ENCODE measurements at regions not wholly inside any gene's neighbourhood (a gene's known extent, or its start where the extent isn't known, plus 50 kb on each side); places are given as distances from the start of the nearest gene placed in this dataset.
"Not testable (repeated sequence)": the region's sequence is repeated elsewhere in the genome, so short reads cannot be mapped to it uniquely, and the experiment has no call there.

DNA sequence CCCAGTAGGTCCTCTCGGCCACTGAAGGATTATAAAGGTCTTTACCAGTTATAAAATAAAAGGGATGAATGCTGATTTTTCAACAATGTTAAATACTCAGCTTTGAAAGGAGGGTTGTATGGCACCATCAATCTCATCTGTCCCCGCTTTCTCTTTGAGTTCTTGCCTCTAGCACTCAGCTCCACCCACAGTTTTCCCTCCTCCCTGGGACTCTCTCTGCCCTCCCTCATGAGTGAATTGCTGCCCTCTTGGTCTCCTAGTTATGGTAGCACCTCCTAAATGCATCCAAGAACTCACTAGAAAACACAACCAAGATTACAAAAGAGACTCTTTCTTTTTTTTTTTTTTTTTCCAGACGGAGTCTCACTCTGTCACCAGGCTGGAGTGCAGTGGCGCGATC, 91.0 kb downstream of the TEX35 start:
- WGBS (ENCODE audit: insufficient coverage): 88% methylated on average over 1 of the region's 5 CpGs
- Histone ChIP-seq H3K27ac (ENCODE audit: low read length) (no peak overlapping the region), H3K4me1 (ENCODE audit: control insufficient read depth, insufficient read depth, low read length) (peaks cover 17% of the 10 kb centered on the region), H3K36me3 (ENCODE audit: control insufficient read depth, insufficient read depth, low read length) (no peaks in the 10 kb centered on the region), H3K27me3 (ENCODE audit: control insufficient read depth, insufficient read depth, low read length) (no peaks in the 10 kb centered on the region), H3K4me3 (ENCODE audit: low read length) (no peak overlapping the region), H3K9me3 (replicated peaks; ENCODE audit: control insufficient read depth, low read depth, low read length) (no peaks in the 10 kb centered on the region)
- no peak for DNase-seq

DNA sequence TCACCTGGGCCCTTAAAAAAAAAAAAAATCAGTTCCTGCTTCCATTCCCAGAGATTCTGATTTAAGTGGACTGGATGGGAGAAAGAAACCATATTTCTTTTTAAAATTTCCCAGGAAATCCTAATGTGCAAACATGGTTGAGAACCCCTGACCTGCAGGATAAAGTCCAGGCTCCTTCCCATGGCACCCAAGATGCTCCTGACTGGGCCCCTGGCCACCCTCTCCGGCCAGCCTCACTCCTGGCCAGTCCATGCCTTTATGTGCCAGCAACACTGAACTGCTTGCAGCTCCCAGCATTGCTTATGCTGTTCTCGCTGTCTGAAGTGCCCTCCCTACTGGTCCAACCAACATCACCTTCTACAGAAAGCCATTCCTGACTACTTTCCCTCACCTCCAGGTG, 93.9 kb downstream of the TEX35 start:
- Histone ChIP-seq H3K27ac (ENCODE audit: low read length) (peak overlapping the region; percentile 87), H3K4me1 (ENCODE audit: control insufficient read depth, insufficient read depth, low read length) (peaks cover 17% of the 10 kb centered on the region), H3K36me3 (ENCODE audit: control insufficient read depth, insufficient read depth, low read length) (no peaks in the 10 kb centered on the region), H3K27me3 (ENCODE audit: control insufficient read depth, insufficient read depth, low read length) (no peaks in the 10 kb centered on the region), H3K4me3 (ENCODE audit: low read length) (no peak overlapping the region), H3K9me3 (replicated peaks; ENCODE audit: control insufficient read depth, low read depth, low read length) (no peaks in the 10 kb centered on the region)
- WGBS (ENCODE audit: insufficient coverage): 84% methylated on average over 2 of the region's 2 CpGs
- no peak for DNase-seq

DNA sequence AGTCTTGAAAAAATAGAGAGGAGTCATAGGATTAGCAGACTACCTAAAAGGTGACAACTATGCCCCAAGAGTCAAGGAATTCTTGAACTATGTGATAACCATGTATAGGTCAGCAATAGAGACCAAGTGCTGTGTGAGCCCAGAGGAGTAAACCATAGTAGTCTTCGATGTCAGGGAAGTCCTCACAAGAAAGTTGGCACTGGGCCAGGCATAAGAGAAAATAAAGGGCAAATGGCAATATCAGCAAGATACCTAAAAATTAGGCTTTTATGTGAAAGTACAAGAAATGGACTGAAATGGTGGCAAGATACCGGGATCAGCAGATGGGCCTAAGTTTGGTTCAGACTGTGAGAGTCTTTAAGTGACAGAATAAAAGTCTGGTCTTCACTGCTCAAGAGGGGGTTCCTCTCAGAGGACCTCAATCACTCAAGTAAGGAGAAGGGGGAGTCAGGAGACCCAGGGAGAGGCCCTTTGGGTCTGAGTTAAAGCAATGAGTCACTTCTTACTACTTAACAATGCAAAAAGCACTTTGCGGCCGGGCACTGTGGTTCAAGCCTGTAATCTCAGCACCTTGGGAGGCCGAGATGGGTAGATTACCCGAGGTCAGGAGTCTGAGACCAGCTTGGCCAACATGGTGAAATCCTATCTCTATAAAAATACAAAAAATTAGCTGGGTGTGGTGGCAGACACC, 95.0 kb downstream of the TEX35 start:
- no peaks in the 10 kb centered on the region for H3K27me3 ChIP-seq (ENCODE audit: control insufficient read depth, insufficient read depth, low read length)
- 86% methylated on average over 2 of the region's 6 CpGs for WGBS (ENCODE audit: insufficient coverage)
- H3K36me3 ChIP-seq (ENCODE audit: control insufficient read depth, insufficient read depth, low read length): no peaks in the 10 kb centered on the region
- H3K4me3 ChIP-seq (ENCODE audit: low read length): no peak overlapping the region
- peaks cover 17% of the 10 kb centered on the region for H3K4me1 ChIP-seq (ENCODE audit: control insufficient read depth, insufficient read depth, low read length)
- H3K9me3 ChIP-seq (replicated peaks; ENCODE audit: control insufficient read depth, low read depth, low read length): no peaks in the 10 kb centered on the region
- no peak overlapping the region for H3K27ac ChIP-seq (ENCODE audit: low read length)
- no peak for DNase-seq

- Histone ChIP-seq H3K4me1 (ENCODE audit: control insufficient read depth, insufficient read depth, low read length) (peaks cover 17% of the 10 kb centered on the region), H3K27me3 (ENCODE audit: control insufficient read depth, insufficient read depth, low read length) (no peaks in the 10 kb centered on the region), H3K4me3 (ENCODE audit: low read length) (no peak overlapping the region), H3K27ac (ENCODE audit: low read length) (no peak overlapping the region), H3K36me3 (ENCODE audit: control insufficient read depth, insufficient read depth, low read length) (no peaks in the 10 kb centered on the region), H3K9me3 (replicated peaks; ENCODE audit: control insufficient read depth, low read depth, low read length) (no peaks in the 10 kb centered on the region)
- DNase-seq: no peak
- no CpG with 5 or more reads among the region's 2 CpGs for WGBS (ENCODE audit: insufficient coverage)
These were observed 96.1 kb downstream of the TEX35 start for GRCh38 chr1:178609015-178609414.

DNA sequence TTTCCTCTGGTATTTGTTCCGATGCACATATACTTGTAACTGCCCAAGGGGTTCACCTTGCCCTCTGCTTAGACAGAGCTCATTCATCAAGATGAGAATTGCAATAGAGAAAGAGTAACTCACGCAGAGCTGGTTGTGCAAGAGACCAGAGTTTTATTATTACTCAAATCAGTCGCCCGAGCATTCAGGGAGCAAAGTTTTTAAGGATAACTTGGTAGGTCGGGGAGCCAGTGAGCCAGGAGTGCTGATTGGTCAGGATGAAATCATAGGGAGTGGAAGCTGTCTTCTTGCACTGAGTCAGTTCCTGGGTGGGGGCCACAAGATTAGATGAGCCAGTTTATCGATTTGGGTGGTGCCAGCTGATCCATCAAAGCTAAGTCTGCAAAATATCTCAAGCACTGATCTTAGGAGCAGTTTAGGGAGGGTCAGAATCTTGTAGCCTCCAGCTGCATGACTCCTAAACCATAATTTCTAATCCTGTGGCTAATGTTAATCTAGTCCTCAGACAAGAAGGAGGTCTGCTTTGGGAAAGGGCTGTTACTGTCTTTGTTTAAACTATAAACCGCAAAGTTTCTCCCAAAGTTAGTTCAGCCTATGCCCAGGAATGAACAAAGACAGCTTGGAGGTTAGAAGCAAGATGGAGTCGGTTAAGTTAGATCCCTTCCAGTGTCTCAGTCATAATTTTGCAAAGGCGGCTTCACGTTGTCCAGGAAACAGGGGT, 97.9 kb downstream of the TEX35 start:
- not testable (repeated sequence) for H3K27ac ChIP-seq (ENCODE audit: low read length); H3K27me3 ChIP-seq (ENCODE audit: control insufficient read depth, insufficient read depth, low read length); H3K36me3 ChIP-seq (ENCODE audit: control insufficient read depth, insufficient read depth, low read length); DNase-seq; H3K4me3 ChIP-seq (ENCODE audit: low read length); H3K9me3 ChIP-seq (replicated peaks; ENCODE audit: control insufficient read depth, low read depth, low read length)
- 88% methylated on average over 5 of the region's 10 CpGs for WGBS (ENCODE audit: insufficient coverage)
- H3K4me1 ChIP-seq (ENCODE audit: control insufficient read depth, insufficient read depth, low read length): peaks cover 11% of the 10 kb centered on the region

DNA sequence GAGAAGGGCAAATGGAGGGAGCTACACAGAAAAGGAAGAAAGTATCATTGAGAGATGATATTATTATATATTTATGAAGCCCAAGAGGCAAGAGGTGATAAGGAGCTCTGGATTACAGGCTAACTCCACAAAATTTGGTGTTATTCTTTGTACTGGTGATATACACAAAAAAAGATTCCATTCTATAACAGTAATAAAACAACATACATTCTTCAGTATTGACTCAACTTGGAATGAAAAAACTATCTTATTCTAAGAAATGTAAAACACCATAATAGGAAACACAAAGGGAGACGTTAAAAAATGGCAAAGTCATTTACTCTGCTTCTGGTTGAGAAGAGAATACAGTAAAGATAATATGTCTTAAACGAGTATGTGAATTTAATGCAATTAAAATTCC, 99.4 kb downstream of the TEX35 start:
- Histone ChIP-seq H3K36me3 (ENCODE audit: control insufficient read depth, insufficient read depth, low read length) (no peaks in the 10 kb centered on the region), H3K9me3 (replicated peaks; ENCODE audit: control insufficient read depth, low read depth, low read length) (no peaks in the 10 kb centered on the region), H3K4me3 (ENCODE audit: low read length) (no peak overlapping the region), H3K27me3 (ENCODE audit: control insufficient read depth, insufficient read depth, low read length) (no peaks in the 10 kb centered on the region), H3K4me1 (ENCODE audit: control insufficient read depth, insufficient read depth, low read length) (no peaks in the 10 kb centered on the region), H3K27ac (ENCODE audit: low read length) (no peak overlapping the region)
- peak; percentile 41 for DNase-seq
- WGBS (ENCODE audit: insufficient coverage): no CpG with 5 or more reads among the region's 2 CpGs

DNA sequence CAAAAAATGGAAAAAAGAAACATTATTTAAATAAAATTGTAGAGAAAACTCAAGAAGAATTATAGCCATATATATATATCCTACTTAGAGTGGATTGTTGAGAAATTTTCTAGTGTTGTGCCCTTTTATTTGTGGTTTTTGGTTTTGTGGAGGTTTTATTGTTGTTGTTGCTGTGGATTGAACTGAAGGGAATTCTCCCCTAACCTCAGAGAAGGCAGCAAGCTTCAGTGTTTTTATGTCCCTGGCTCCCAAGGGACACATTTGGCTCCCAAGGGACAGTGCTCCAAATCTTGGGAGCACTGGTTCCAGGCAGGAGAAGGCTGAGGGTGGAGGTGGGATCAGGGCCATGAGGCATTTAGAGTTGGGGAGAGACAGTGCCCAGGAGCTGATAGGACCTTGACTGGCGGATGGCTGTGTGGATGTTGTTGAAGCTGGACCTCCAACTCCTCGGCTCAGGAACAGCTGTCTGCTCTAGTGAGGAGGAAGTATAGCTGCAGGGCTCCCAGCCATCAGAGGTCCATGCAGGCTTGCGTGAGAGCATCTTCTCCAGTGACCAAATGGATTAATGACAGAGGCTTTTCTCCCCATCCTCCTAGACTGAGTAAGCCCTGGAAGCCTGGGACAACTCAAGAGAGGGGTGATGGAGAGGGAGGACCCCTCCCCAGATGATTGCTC, 100.5 kb downstream of the TEX35 start:
- no peaks in the 10 kb centered on the region for H3K9me3 ChIP-seq (replicated peaks; ENCODE audit: control insufficient read depth, low read depth, low read length)
- no peaks in the 10 kb centered on the region for H3K36me3 ChIP-seq (ENCODE audit: control insufficient read depth, insufficient read depth, low read length)
- H3K4me1 ChIP-seq (ENCODE audit: control insufficient read depth, insufficient read depth, low read length): no peaks in the 10 kb centered on the region
- no peaks in the 10 kb centered on the region for H3K27me3 ChIP-seq (ENCODE audit: control insufficient read depth, insufficient read depth, low read length)
- 75% methylated on average over 2 of the region's 3 CpGs for WGBS (ENCODE audit: insufficient coverage)
- H3K27ac ChIP-seq (ENCODE audit: low read length): no peak overlapping the region
- H3K4me3 ChIP-seq (ENCODE audit: low read length): no peak overlapping the region
- DNase-seq: no peak

DNA sequence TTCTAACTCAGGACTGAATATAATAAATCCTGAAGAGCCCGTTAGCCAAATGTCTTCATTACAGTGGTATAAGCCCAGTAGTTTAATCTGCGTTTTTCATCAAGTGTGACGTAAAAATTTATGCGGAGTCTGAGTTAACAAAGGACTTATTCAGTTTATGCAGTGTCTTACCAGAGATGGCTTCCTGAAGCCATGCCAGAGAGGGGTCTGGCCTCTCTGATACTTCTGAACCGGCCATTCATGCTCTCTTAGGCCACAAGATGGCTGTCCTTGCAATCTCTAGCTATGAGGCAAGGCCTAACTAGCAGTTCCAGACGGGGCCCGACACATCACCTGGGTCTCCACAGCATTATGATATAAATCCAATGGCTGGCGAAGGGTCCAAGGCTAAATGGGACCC, 101.4 kb downstream of the TEX35 start:
- no peaks in the 10 kb centered on the region for H3K9me3 ChIP-seq (replicated peaks; ENCODE audit: control insufficient read depth, low read depth, low read length)
- 71% methylated on average over 4 of the region's 8 CpGs for WGBS (ENCODE audit: insufficient coverage)
- no peaks in the 10 kb centered on the region for H3K27me3 ChIP-seq (ENCODE audit: control insufficient read depth, insufficient read depth, low read length)
- no peak for DNase-seq
- no peaks in the 10 kb centered on the region for H3K36me3 ChIP-seq (ENCODE audit: control insufficient read depth, insufficient read depth, low read length)
- H3K4me3 ChIP-seq (ENCODE audit: low read length): no peak overlapping the region
- H3K4me1 ChIP-seq (ENCODE audit: control insufficient read depth, insufficient read depth, low read length): no peaks in the 10 kb centered on the region
- H3K27ac ChIP-seq (ENCODE audit: low read length): no peak overlapping the region

GRCh38 chr1:178619042-178619927, 105.8 kb upstream of the RALGPS2 start:
- H3K4me1 ChIP-seq (ENCODE audit: control insufficient read depth, insufficient read depth, low read length): no peaks in the 10 kb centered on the region
- no peaks in the 10 kb centered on the region for H3K36me3 ChIP-seq (ENCODE audit: control insufficient read depth, insufficient read depth, low read length)
- no peaks in the 10 kb centered on the region for H3K27me3 ChIP-seq (ENCODE audit: control insufficient read depth, insufficient read depth, low read length)
- WGBS (ENCODE audit: insufficient coverage): no CpG with 5 or more reads among the region's 4 CpGs
- no peak for DNase-seq
- H3K9me3 ChIP-seq (replicated peaks; ENCODE audit: control insufficient read depth, low read depth, low read length): no peaks in the 10 kb centered on the region
- no peak overlapping the region for H3K4me3 ChIP-seq (ENCODE audit: low read length)
- no peak overlapping the region for H3K27ac ChIP-seq (ENCODE audit: low read length)

Measured in muscle of leg (tissue), 3 donors.